CD4-positive, alpha-beta T cell (primary cell): ENCODE measurements at regions not wholly inside any gene's neighbourhood (a gene's known extent, or its start where the extent isn't known, plus 50 kb on each side); places are given as distances from the start of the nearest gene placed in this dataset.

Experiments
- ATAC-seq: fragments of 200-7000 bp; cut with Tn5 transposase; one replicate; pipeline ENCODE4 v1.10.0; 2022; ENCODE audit warnings: mild to moderate bottlenecking; ENCODE audit not compliant: poor library complexity
- CTCF ChIA-PET: fragments of 350-600 bp; sonication (Branson Sonifier 250); formaldehyde crosslinking; loops from one replicate; lab custom pipeline; 2021; ENCODE audit warnings: antibody characterized with exemption, inconsistent platforms; lab: Charles Lee
- POLR2A ChIA-PET: fragments of 350-600 bp; sonication (Branson Sonifier 250); formaldehyde crosslinking; loops from one replicate; lab custom pipeline; 2021; ENCODE audit warnings: antibody characterized with exemption, inconsistent platforms; lab: Charles Lee
- DNase-seq, 14 experiments: peaks; one replicate each; pipeline ENCODE4 v3.0.0-alpha.2; 2013 to 2020; ENCODE audit warnings: mixed read lengths in 2 of 14
- H3K27ac ChIP-seq, 2 donors: one replicate each; pipeline versions ENCODE4 v1.5.1 to v1.7.0; 2013; ENCODE audit warnings: low read length in 2 of 2, low read depth in 1 of 2, mild to moderate bottlenecking in 1 of 2
- H3K27me3 ChIP-seq, 2 experiments: 1 replicate in 1 of 2; 2 replicates in 1 of 2; pipeline versions ENCODE4 v1.6.1 to v1.7.0; 2013; ENCODE audit warnings: low read length in 2 of 2, control low read depth in 1 of 2, mild to moderate bottlenecking in 1 of 2, moderate library complexity in 1 of 2; ENCODE audit not compliant: insufficient read depth in 2 of 2, control insufficient read depth in 1 of 2
- H3K36me3 ChIP-seq: one replicate; pipeline ENCODE4 v1.6.1; 2013; ENCODE audit warnings: low read length, control low read depth; ENCODE audit not compliant: insufficient read depth
- H3K4me1 ChIP-seq: one replicate; pipeline ENCODE4 v1.6.1; 2013; ENCODE audit warnings: low read length, control low read depth; ENCODE audit not compliant: insufficient read depth
- H3K4me3 ChIP-seq: one replicate; pipeline ENCODE4 v1.5.1; 2013; ENCODE audit warnings: mild to moderate bottlenecking, low read length, moderate library complexity
- H3K9me3 ChIP-seq, 2 experiments: 1 replicate in 1 of 2; 2 replicates in 1 of 2; pipeline versions ENCODE4 v1.6.1 to v1.7.0; 2013; ENCODE audit warnings: low read length in 2 of 2, mild to moderate bottlenecking in 2 of 2, control low read depth in 1 of 2, moderate library complexity in 1 of 2; ENCODE audit not compliant: control insufficient read depth in 1 of 2, insufficient read depth in 1 of 2
- H3K27ac Mint-ChIP-seq: one replicate; pipeline ENCODE4 v1.8.0; 2020; ENCODE audit warnings: mixed read lengths
- H3K27me3 Mint-ChIP-seq: one replicate; pipeline ENCODE4 v1.8.0; 2021; ENCODE audit warnings: mixed read lengths
- H3K36me3 Mint-ChIP-seq: one replicate; pipeline ENCODE4 v1.8.0; 2021; ENCODE audit warnings: low read depth, mixed read lengths
- H3K4me1 Mint-ChIP-seq: one replicate; pipeline ENCODE4 v1.8.0; 2021; ENCODE audit warnings: low read depth, mixed read lengths
- H3K4me3 Mint-ChIP-seq: one replicate; pipeline ENCODE4 v1.8.0; 2020; ENCODE audit warnings: mild to moderate bottlenecking, mixed read lengths
- H3K9me3 Mint-ChIP-seq: one replicate; pipeline ENCODE4 v1.8.0; 2020; ENCODE audit warnings: mixed read lengths
- CTCF ChIP-seq: fragments of 200-600 bp; IDR thresholded peaks from one replicate; pipeline ENCODE4 v1.8.0; 2022; ENCODE audit warnings: antibody characterized with exemption, mild to moderate bottlenecking
- intact Hi-C, 2 experiments: fragments of 100-400 bp; cut with DNase I in 1 of 2; cut with micrococcal nuclease in 1 of 2; formaldehyde crosslinking; loops; one replicate each; pipeline versions ENCODE4 v1.15.1 to v1.9.0; 2023 to 2025; cut with DNase I, micrococcal nuclease

- DNase-seq (no peak), ATAC-seq (no peak)
- POLR2A ChIA-PET, result no interaction called here
- no peaks in the 10 kb centered on the region for H3K9me3 Mint-ChIP-seq
- no peak overlapping the region for H3K27ac Mint-ChIP-seq
- peaks cover 25% of the 10 kb centered on the region for H3K4me1 Mint-ChIP-seq
- H3K27me3 Mint-ChIP-seq, result peaks cover 55% of the 10 kb centered on the region
- no peak overlapping the region for H3K4me3 Mint-ChIP-seq
- Histone ChIP-seq H3K9me3 (no peaks in the 10 kb centered on the region), H3K36me3 (no peaks in the 10 kb centered on the region), H3K27ac (no peak overlapping the region), H3K4me3 (no peak overlapping the region), H3K27me3 (peaks cover 24 to 28% of the 10 kb centered on the region in 2 experiments), H3K4me1 (peaks cover 10% of the 10 kb centered on the region)
- intact Hi-C loops, result no loop called here
- CTCF ChIA-PET, result no interaction called here
- TF ChIP-seq CTCF, result no peak
- H3K36me3 Mint-ChIP-seq, result no peaks in the 10 kb centered on the region
Measured at GRCh38 chr6:3908961-3909360, 59.8 kb downstream of the FAM50B start.

DNA sequence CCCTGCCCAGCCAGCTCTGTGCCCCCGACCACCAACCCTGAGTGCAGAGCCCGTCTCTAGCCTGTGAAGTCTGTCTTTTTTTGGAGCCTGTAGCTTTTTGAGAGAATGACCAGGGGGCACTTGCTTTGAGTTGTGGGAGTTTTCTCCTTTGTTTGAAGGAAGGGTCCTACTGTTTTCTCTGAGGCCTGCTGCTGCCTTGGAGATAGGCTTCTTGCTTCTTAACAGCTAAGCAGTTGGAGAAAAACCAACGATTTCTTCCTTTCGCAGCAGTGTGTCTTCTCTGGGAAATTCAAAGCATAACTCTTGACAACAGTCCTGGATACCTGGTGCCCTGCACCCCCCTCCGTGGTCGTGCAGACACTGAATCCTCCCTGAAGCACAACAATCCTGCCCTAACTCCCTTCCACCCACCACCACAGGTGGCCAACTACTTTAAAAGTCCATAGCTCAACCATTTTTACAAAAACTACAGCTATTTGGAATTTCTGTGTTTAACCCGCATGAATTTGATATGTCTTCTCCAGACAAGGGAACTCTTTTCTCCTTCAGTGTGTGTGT is 61.0 kb downstream of the FAM50B start:
- H3K9me3 Mint-ChIP-seq, result no peaks in the 10 kb centered on the region
- ATAC-seq (no peak), DNase-seq (no peak)
- no peak for TF ChIP-seq CTCF
- ChIA-PET CTCF (no interaction called here), POLR2A (no interaction called here)
- H3K36me3 ChIP-seq, result no peaks in the 10 kb centered on the region
- peaks cover 24 to 28% of the 10 kb centered on the region in 2 experiments for H3K27me3 ChIP-seq
- no peak overlapping the region for H3K27ac Mint-ChIP-seq
- peaks cover 55% of the 10 kb centered on the region for H3K27me3 Mint-ChIP-seq
- H3K4me3 ChIP-seq, result no peak overlapping the region
- H3K27ac ChIP-seq, result no peak overlapping the region
- H3K4me1 Mint-ChIP-seq, result peaks cover 37% of the 10 kb centered on the region
- no peaks in the 10 kb centered on the region for H3K36me3 Mint-ChIP-seq
- peaks cover 18% of the 10 kb centered on the region for H3K4me1 ChIP-seq
- intact Hi-C loops, result loop anchor here in 1 of 2 experiments (10.0 kb wide), 1 partner anchor 55 kb away; no protein-coding TSS in a partner anchor
- H3K9me3 ChIP-seq, result no peaks in the 10 kb centered on the region
- H3K4me3 Mint-ChIP-seq, result no peak overlapping the region

GRCh38 chr6:3911130-3911529 is 62.0 kb downstream of the FAM50B start:
- no peak for TF ChIP-seq CTCF
- Histone ChIP-seq H3K4me3 (no peak overlapping the region), H3K27ac (no peak overlapping the region), H3K9me3 (no peaks in the 10 kb centered on the region), H3K4me1 (peaks cover 26% of the 10 kb centered on the region), H3K36me3 (no peaks in the 10 kb centered on the region), H3K27me3 (peaks cover 24 to 28% of the 10 kb centered on the region in 2 experiments)
- H3K27me3 Mint-ChIP-seq, result peaks cover 51% of the 10 kb centered on the region
- intact Hi-C loops, result loop anchor here in 1 of 2 experiments (10.0 kb wide), 1 partner anchor 56 kb away; no protein-coding TSS in a partner anchor
- H3K9me3 Mint-ChIP-seq, result no peaks in the 10 kb centered on the region
- ChIA-PET POLR2A (no interaction called here), CTCF (interaction anchor here (0.5 kb wide), 1 partner anchor 532 kb away, joined by 4 read pairs; no protein-coding TSS in a partner anchor)
- no peak for DNase-seq
- H3K36me3 Mint-ChIP-seq, result no peaks in the 10 kb centered on the region
- no peak overlapping the region for H3K4me3 Mint-ChIP-seq
- no peak overlapping the region for H3K27ac Mint-ChIP-seq
- peaks cover 46% of the 10 kb centered on the region for H3K4me1 Mint-ChIP-seq
- no peak for ATAC-seq
